ENCODE measurements at regions not wholly inside any gene's neighbourhood (a gene's known extent, or its start where the extent isn't known, plus 50 kb on each side); places are given as distances from the start of the nearest gene placed in this dataset.

DNA sequence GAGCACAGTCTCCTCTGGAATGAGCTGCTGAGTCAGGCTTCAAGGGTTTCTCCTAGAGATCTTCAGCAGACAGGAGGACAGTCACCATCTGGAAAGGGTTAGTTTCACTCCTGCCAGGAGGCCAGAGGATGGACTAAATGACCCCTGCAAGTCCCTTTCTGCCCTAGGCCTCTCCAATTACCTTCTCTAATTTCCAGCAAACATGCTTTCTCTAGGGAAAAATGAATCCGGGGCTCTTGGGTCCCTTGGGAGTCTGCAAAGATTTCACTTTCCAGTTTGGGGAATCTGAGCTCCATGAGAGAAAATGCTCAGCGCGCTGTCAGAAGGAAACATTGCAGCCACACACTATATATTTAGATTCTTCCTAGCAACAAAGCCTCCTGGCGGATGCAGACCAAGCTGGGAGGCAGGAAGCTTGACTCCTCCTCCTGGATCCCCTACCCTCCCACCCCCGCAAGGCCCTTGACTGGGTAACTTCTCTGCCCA lies 184.4 kb upstream of the CCND2 start:
- TF ChIP-seq, protein P1, sequence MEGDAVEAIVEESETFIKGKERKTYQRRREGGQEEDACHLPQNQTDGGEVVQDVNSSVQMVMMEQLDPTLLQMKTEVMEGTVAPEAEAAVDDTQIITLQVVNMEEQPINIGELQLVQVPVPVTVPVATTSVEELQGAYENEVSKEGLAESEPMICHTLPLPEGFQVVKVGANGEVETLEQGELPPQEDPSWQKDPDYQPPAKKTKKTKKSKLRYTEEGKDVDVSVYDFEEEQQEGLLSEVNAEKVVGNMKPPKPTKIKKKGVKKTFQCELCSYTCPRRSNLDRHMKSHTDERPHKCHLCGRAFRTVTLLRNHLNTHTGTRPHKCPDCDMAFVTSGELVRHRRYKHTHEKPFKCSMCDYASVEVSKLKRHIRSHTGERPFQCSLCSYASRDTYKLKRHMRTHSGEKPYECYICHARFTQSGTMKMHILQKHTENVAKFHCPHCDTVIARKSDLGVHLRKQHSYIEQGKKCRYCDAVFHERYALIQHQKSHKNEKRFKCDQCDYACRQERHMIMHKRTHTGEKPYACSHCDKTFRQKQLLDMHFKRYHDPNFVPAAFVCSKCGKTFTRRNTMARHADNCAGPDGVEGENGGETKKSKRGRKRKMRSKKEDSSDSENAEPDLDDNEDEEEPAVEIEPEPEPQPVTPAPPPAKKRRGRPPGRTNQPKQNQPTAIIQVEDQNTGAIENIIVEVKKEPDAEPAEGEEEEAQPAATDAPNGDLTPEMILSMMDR (IDR thresholded peaks at IDR 0.05; ENCODE audit: low read length) = no peak
- no peak for TF ChIP-seq EZH2 (IDR thresholded peaks at IDR 0.05; ENCODE audit: borderline replicate concordance, low read length)

Data from OCI-LY1 (cell line).